SK-N-SH (cell line): ENCODE measurements at regions not wholly inside any gene's neighbourhood (a gene's known extent, or its start where the extent isn't known, plus 50 kb on each side); places are given as distances from the start of the nearest gene placed in this dataset.

ENCODE experiments used
- CTCF ChIA-PET: fragments of 300-600, 350-600 bp; formaldehyde crosslinking; extraction: SDS; loops from one replicate; lab custom pipeline; 2021; lab: Yijun Ruan, JAX
- POLR2A ChIA-PET: fragments of 350-600 bp; sonication (Branson Sonifier 250); formaldehyde crosslinking; extraction: SDS; loops from one replicate; lab custom pipeline; 2020; ENCODE audit warnings: antibody characterized with exemption, inconsistent platforms; lab: Yijun Ruan, JAX
- DNase-seq: peaks from one replicate; pipeline ENCODE4 v3.0.0; 2012
- H2AFZ ChIP-seq: fragments of 200-600 bp; sonication (generic); 2 replicates; pipeline ENCODE4 v1.8.1; 2016; ENCODE audit warnings: antibody characterized with exemption, mild to moderate bottlenecking, low read depth
- H3F3A ChIP-seq: fragments of 200-600 bp; sonication (generic); replicated peaks from 2 replicates; pipeline ENCODE3; 2016; ENCODE audit warnings: antibody characterized with exemption, mild to moderate bottlenecking; ENCODE audit not compliant: insufficient read depth
- H3K27ac ChIP-seq, 2 experiments: fragments of 200-500 bp in 1 of 2; fragments of 200-600 bp in 1 of 2; sonication (Bioruptor generic) in 1 of 2; sonication (generic), shearing (Covaris generic) in 1 of 2; 2 replicates each; pipeline versions ENCODE4 v1.5.1 to v1.6.1; 2014 to 2016; ENCODE audit warnings: low read depth in 2 of 2, inconsistent platforms in 1 of 2, low read length in 1 of 2, mild to moderate bottlenecking in 1 of 2, mixed read lengths in 1 of 2
- H3K27me3 ChIP-seq: fragments of 200-600 bp; sonication (generic), shearing (Covaris generic); 2 replicates; pipeline ENCODE4 v1.6.1; 2016; ENCODE audit warnings: mixed run types; ENCODE audit not compliant: insufficient read depth
- H3K36me3 ChIP-seq, 2 experiments: fragments of 200-500 bp in 1 of 2; fragments of 200-600 bp in 1 of 2; sonication (Bioruptor generic) in 1 of 2; sonication (generic) in 1 of 2; replicated peaks in 1 of 2; 2 replicates each; pipeline versions ENCODE3 to v1.5.1; 2014 to 2016; ENCODE audit warnings: low read length in 1 of 2, mild to moderate bottlenecking in 1 of 2; ENCODE audit not compliant: insufficient read depth in 2 of 2, control insufficient read depth in 1 of 2
- H3K4me1 ChIP-seq, 2 experiments: fragments of 200-500 bp in 1 of 2; fragments of 200-600 bp in 1 of 2; sonication (Bioruptor generic) in 1 of 2; sonication (generic), shearing (Covaris generic) in 1 of 2; 2 replicates each; pipeline versions ENCODE4 v1.5.1 to v1.6.1; 2014 to 2016; ENCODE audit warnings: low read depth in 1 of 2, low read length in 1 of 2, mixed run types in 1 of 2; ENCODE audit not compliant: insufficient read depth in 2 of 2, control insufficient read depth in 1 of 2
- H3K4me2 ChIP-seq: fragments of 200-600 bp; sonication (generic), shearing (Covaris generic); 2 replicates; pipeline ENCODE4 v1.6.1; 2017; ENCODE audit warnings: mixed run types
- H3K4me3 ChIP-seq, 2 experiments: fragments of 200-500 bp in 1 of 2; fragments of 200-600 bp in 1 of 2; sonication (Bioruptor generic) in 1 of 2; sonication (generic), shearing (Covaris generic) in 1 of 2; 2 replicates each; pipeline versions ENCODE4 v1.5.1 to v1.8.1; 2014 to 2016; ENCODE audit warnings: low read depth in 2 of 2, inconsistent platforms in 1 of 2, low read length in 1 of 2, mild to moderate bottlenecking in 1 of 2, mixed read lengths in 1 of 2, moderate library complexity in 1 of 2
- H3K79me2 ChIP-seq: fragments of 200-600 bp; sonication (generic); 2 replicates; pipeline ENCODE4 v1.8.1; 2017; ENCODE audit warnings: mild to moderate bottlenecking; ENCODE audit not compliant: insufficient read depth
- H3K9ac ChIP-seq: fragments of 200-600 bp; sonication (generic); 2 replicates; pipeline ENCODE4 v1.6.1; 2017; ENCODE audit warnings: mixed run types
- H3K9me2 ChIP-seq: fragments of 200-600 bp; sonication (generic); 2 replicates; pipeline ENCODE4 v1.6.1; 2017; ENCODE audit warnings: mixed run types
- H3K9me3 ChIP-seq: fragments of 200-600 bp; sonication (generic); 2 replicates; pipeline ENCODE4 v1.6.1; 2017; ENCODE audit warnings: mixed run types, mild to moderate bottlenecking, moderate library complexity
- H4K20me1 ChIP-seq: fragments of 200-600 bp; sonication (generic); 2 replicates; pipeline ENCODE4 v1.6.1; 2017; ENCODE audit warnings: mild to moderate bottlenecking, mixed run types; ENCODE audit not compliant: insufficient read depth
- ELF1 ChIP-seq: IDR thresholded peaks from 2 replicates; pipeline ENCODE4 v1.4.0; 2012
- FOXJ3 ChIP-seq: sonication (generic); formaldehyde crosslinking; IDR thresholded peaks from 2 replicates; pipeline ENCODE4 v1.5.1; 2020; ENCODE audit warnings: mild to moderate bottlenecking, missing genetic modification reagents
- FOXM1 ChIP-seq: IDR thresholded peaks from 2 replicates; pipeline ENCODE4 v1.4.0; 2012; ENCODE audit warnings: low read depth, mild to moderate bottlenecking
- IRF3 ChIP-seq: fragments of 150-350 bp; IDR thresholded peaks from 2 replicates; pipeline ENCODE4 v1.6.1; 2016; ENCODE audit warnings: mild to moderate bottlenecking, low read depth, low read length
- JUND ChIP-seq: IDR thresholded peaks from 2 replicates; pipeline ENCODE4 v1.4.0; 2012
- MEF2A ChIP-seq: IDR thresholded peaks from 2 replicates; pipeline ENCODE4 v1.4.0; 2012; ENCODE audit warnings: low read depth, borderline replicate concordance
- MXI1 ChIP-seq: IDR thresholded peaks from 2 replicates; pipeline ENCODE4 v1.6.1; 2012; ENCODE audit warnings: mild to moderate bottlenecking, low read depth, low read length, improper control_type of control experiment
- PBX3 ChIP-seq: IDR thresholded peaks from 2 replicates; pipeline ENCODE4; 2012
- POLR2AphosphoS5 ChIP-seq: IDR thresholded peaks from 2 replicates; pipeline ENCODE4 v1.6.1; 2012; ENCODE audit warnings: low read depth, low read length
- SMC3 ChIP-seq: IDR thresholded peaks from 2 replicates; pipeline ENCODE4 v1.6.1; 2012; ENCODE audit warnings: low read depth, low read length, improper control_type of control experiment
- TEAD4 ChIP-seq: IDR thresholded peaks from 2 replicates; pipeline ENCODE4 v1.4.0; 2012; ENCODE audit warnings: mild to moderate bottlenecking, borderline replicate concordance; ENCODE audit not compliant: insufficient read depth
- USF1 ChIP-seq: IDR thresholded peaks from 2 replicates; pipeline ENCODE4 v1.4.0; 2012; ENCODE audit warnings: low read depth, borderline replicate concordance
- WGBS: methylation state at CpG from one replicate; pipeline ENCODE4 v1.1.6; 2017; ENCODE audit warnings: low lambda C conversion rate; 5-methylcytosine and 5-hydroxymethylcytosine counted together
- TF ChIP-seq, protein P1 (sequence below): fragments of 200-600 bp; sonication (generic); IDR thresholded peaks from 2 replicates; pipeline ENCODE4 v1.6.1; 2017; ENCODE audit warnings: antibody characterized with exemption, mild to moderate bottlenecking, moderate library complexity
- TF ChIP-seq, protein P2 (sequence below): IDR thresholded peaks from 2 replicates; pipeline ENCODE4 v1.4.0; 2012; ENCODE audit warnings: low read depth

DNA sequence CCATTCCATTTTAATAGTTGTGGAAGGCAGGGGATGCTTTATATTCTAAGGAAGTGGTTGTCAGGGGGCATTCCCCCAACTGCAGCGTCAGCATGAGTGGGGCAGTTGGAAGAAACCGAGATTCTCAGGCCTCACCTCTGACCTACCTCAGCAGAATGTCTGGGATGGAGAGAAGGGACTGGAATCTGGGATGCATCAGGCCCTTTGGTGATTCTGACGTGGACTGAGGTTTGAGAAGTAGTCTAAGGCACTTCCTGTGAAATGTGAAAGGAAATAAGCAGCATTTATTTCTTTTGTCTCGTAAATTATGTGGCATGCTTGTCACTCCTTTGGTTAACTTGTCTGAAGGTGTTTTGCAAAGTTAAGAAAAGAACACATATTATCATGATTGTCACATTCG, 540.7 kb upstream of the NETO1 start:
- Histone ChIP-seq H3K9me3 (no peaks in the 10 kb centered on the region), H3K4me1 (no peaks in the 10 kb centered on the region), H3K4me3 (no peak overlapping the region), H3K27me3 (no peaks in the 10 kb centered on the region), H3K4me2 (no peak overlapping the region), H3K79me2 (no peaks in the 10 kb centered on the region), H3K36me3 (no peaks in the 10 kb centered on the region), H3K9ac (no peak overlapping the region), H3K9me2 (no peaks in the 10 kb centered on the region), H4K20me1 (no peaks in the 10 kb centered on the region), H3K27ac (peak overlapping the region in 1 of 2 experiments; percentile 4; a peak in 1 of 4 replicates), H2AFZ (no peak overlapping the region), H3F3A (no peaks in the 10 kb centered on the region)
- ChIA-PET POLR2A (no interaction called here), CTCF (no interaction called here)
- no peak for DNase-seq
- WGBS = 13% methylated on average over 5 of the region's 5 CpGs
- TF ChIP-seq PBX3 (no peak), IRF3 (no peak), TEAD4 (no peak)

GRCh38 chr18:73407506-73407905, 539.7 kb upstream of the NETO1 start:
- Histone ChIP-seq H3K9ac (no peak overlapping the region), H3K4me2 (no peak overlapping the region; the same call in 1 of the 2 replicates)
- no peak for DNase-seq

More at GRCh38 chr18:73407506-73407905, 539.7 kb upstream of the NETO1 start:
- Histone ChIP-seq H3K4me1 (no peaks in the 10 kb centered on the region), H3K36me3 (no peaks in the 10 kb centered on the region), H3K9me3 (no peaks in the 10 kb centered on the region), H3K79me2 (no peaks in the 10 kb centered on the region), H3K27ac (peak overlapping the region in 1 of 2 experiments; percentile 48; a peak in 1 of 4 replicates), H3K9me2 (no peaks in the 10 kb centered on the region), H3K27me3 (no peaks in the 10 kb centered on the region), H4K20me1 (no peaks in the 10 kb centered on the region), H2AFZ (no peak overlapping the region; the same call in 1 of the 2 replicates), H3F3A (no peaks in the 10 kb centered on the region), H3K4me3 (no peak overlapping the region)
- WGBS = 8% methylated on average over 1 of the region's 1 CpG
- TF ChIP-seq FOXM1 = no peak
- TF ChIP-seq SMC3 = no peak
- no peak for TF ChIP-seq FOXJ3 (CRISPR knock-in tag)
- TF ChIP-seq TEAD4 = no peak
- TF ChIP-seq ELF1 = no peak
- TF ChIP-seq JUND = no peak
- TF ChIP-seq MEF2A = no peak
- TF ChIP-seq, protein P1, sequence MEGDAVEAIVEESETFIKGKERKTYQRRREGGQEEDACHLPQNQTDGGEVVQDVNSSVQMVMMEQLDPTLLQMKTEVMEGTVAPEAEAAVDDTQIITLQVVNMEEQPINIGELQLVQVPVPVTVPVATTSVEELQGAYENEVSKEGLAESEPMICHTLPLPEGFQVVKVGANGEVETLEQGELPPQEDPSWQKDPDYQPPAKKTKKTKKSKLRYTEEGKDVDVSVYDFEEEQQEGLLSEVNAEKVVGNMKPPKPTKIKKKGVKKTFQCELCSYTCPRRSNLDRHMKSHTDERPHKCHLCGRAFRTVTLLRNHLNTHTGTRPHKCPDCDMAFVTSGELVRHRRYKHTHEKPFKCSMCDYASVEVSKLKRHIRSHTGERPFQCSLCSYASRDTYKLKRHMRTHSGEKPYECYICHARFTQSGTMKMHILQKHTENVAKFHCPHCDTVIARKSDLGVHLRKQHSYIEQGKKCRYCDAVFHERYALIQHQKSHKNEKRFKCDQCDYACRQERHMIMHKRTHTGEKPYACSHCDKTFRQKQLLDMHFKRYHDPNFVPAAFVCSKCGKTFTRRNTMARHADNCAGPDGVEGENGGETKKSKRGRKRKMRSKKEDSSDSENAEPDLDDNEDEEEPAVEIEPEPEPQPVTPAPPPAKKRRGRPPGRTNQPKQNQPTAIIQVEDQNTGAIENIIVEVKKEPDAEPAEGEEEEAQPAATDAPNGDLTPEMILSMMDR = no peak
- TF ChIP-seq, protein P2, sequence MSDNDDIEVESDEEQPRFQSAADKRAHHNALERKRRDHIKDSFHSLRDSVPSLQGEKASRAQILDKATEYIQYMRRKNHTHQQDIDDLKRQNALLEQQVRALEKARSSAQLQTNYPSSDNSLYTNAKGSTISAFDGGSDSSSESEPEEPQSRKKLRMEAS = no peak
- no peak for TF ChIP-seq MXI1
- TF ChIP-seq POLR2AphosphoS5 = no peak
- TF ChIP-seq USF1 = no peak
- POLR2A ChIA-PET = no interaction called here
- CTCF ChIA-PET = no interaction called here
